ENCODE measurements at regions not wholly inside any gene's neighbourhood (a gene's known extent, or its start where the extent isn't known, plus 50 kb on each side); places are given as distances from the start of the nearest gene placed in this dataset.

GRCh38 chr2:226623587-226624368 is 175.8 kb downstream of the IRS1 start:
- Histone ChIP-seq H2AFZ (ENCODE audit: low read depth, low read length) (no peak overlapping the region), H3K4me2 (ENCODE audit: insufficient read depth, low read length) (no peak overlapping the region), H3K79me2 (ENCODE audit: insufficient read depth, low read length) (no peaks in the 10 kb centered on the region), H4K20me1 (ENCODE audit: insufficient read depth, low read length) (no peaks in the 10 kb centered on the region), H3K9me3 (ENCODE audit: insufficient read depth, low read length, severe bottlenecking) (no peaks in the 10 kb centered on the region), H3K4me3 (ENCODE audit: low read depth in 1 of 2, low read length in 2 of 2) (no peak overlapping the region), H3K27me3 (ENCODE audit: insufficient read depth, low read length, poor library complexity) (no peaks in the 10 kb centered on the region), H3K36me3 (ENCODE audit: insufficient read depth, low read length) (no peaks in the 10 kb centered on the region), H3K9ac (ENCODE audit: low read depth, low read length) (no peak overlapping the region), H3K4me1 (ENCODE audit: insufficient read depth, low read length) (no peaks in the 10 kb centered on the region), H3K27ac (ENCODE audit: low read length) (no peak overlapping the region)
- TF ChIP-seq EZH2 (IDR thresholded peaks at IDR 0.05; ENCODE audit: borderline replicate concordance, low read depth, low read length, severe bottlenecking) (no peak), CTCF (IDR thresholded peaks at IDR 0.05; ENCODE audit: borderline replicate concordance, extremely low read depth, low read length, poor library complexity, severe bottlenecking) (no peak)
- ATAC-seq (ENCODE audit: insufficient read depth, low read depth) (no peak), DNase-seq (no peak)

- Histone ChIP-seq H4K20me1 (ENCODE audit: insufficient read depth, low read length) (no peaks in the 10 kb centered on the region), H3K27me3 (ENCODE audit: insufficient read depth, low read length, poor library complexity) (no peaks in the 10 kb centered on the region), H3K9ac (ENCODE audit: low read depth, low read length) (no peak overlapping the region), H3K27ac (ENCODE audit: low read length) (no peak overlapping the region), H3K36me3 (ENCODE audit: insufficient read depth, low read length) (no peaks in the 10 kb centered on the region), H3K4me2 (ENCODE audit: insufficient read depth, low read length) (no peak overlapping the region), H3K4me1 (ENCODE audit: insufficient read depth, low read length) (no peaks in the 10 kb centered on the region), H2AFZ (ENCODE audit: low read depth, low read length) (no peak overlapping the region), H3K4me3 (ENCODE audit: low read depth in 1 of 2, low read length in 2 of 2) (no peak overlapping the region), H3K79me2 (ENCODE audit: insufficient read depth, low read length) (no peaks in the 10 kb centered on the region), H3K9me3 (ENCODE audit: insufficient read depth, low read length, severe bottlenecking) (no peaks in the 10 kb centered on the region)
- DNase-seq (no peak), ATAC-seq (ENCODE audit: insufficient read depth, low read depth) (no peak)
- TF ChIP-seq CTCF (IDR thresholded peaks at IDR 0.05; ENCODE audit: borderline replicate concordance, extremely low read depth, low read length, poor library complexity, severe bottlenecking), result peak; percentile 12
- no peak for TF ChIP-seq EZH2 (IDR thresholded peaks at IDR 0.05; ENCODE audit: borderline replicate concordance, low read depth, low read length, severe bottlenecking)
Observed at GRCh38 chr2:226622484-226622883, 177.1 kb downstream of the IRS1 start.

GRCh38 chr2:226620176-226620575 is 179.4 kb downstream of the IRS1 start:
- H3K27ac ChIP-seq (ENCODE audit: low read length), result no peak overlapping the region
- no peak for TF ChIP-seq EZH2 (IDR thresholded peaks at IDR 0.05; ENCODE audit: borderline replicate concordance, low read depth, low read length, severe bottlenecking)
- TF ChIP-seq CTCF (IDR thresholded peaks at IDR 0.05; ENCODE audit: borderline replicate concordance, extremely low read depth, low read length, poor library complexity, severe bottlenecking), result no peak
- no peaks in the 10 kb centered on the region for H3K9me3 ChIP-seq (ENCODE audit: insufficient read depth, low read length, severe bottlenecking)
- no peak overlapping the region for H3K4me2 ChIP-seq (ENCODE audit: insufficient read depth, low read length)
- H3K36me3 ChIP-seq (ENCODE audit: insufficient read depth, low read length), result no peaks in the 10 kb centered on the region
- H2AFZ ChIP-seq (ENCODE audit: low read depth, low read length), result no peak overlapping the region
- no peaks in the 10 kb centered on the region for H3K79me2 ChIP-seq (ENCODE audit: insufficient read depth, low read length)
- H3K4me1 ChIP-seq (ENCODE audit: insufficient read depth, low read length), result no peaks in the 10 kb centered on the region
- no peaks in the 10 kb centered on the region for H3K27me3 ChIP-seq (ENCODE audit: insufficient read depth, low read length, poor library complexity)
- H3K4me3 ChIP-seq (ENCODE audit: low read depth in 1 of 2, low read length in 2 of 2), result no peak overlapping the region
- ATAC-seq (ENCODE audit: insufficient read depth, low read depth) (no peak), DNase-seq (no peak)
- H3K9ac ChIP-seq (ENCODE audit: low read depth, low read length), result no peak overlapping the region
- no peaks in the 10 kb centered on the region for H4K20me1 ChIP-seq (ENCODE audit: insufficient read depth, low read length)
